IMR-90 (cell line): ENCODE measurements at regions not wholly inside any gene's neighbourhood (a gene's known extent, or its start where the extent isn't known, plus 50 kb on each side); places are given as distances from the start of the nearest gene placed in this dataset.

Experiments used
- ATAC-seq: fragments of 200-7000 bp; cut with Tn5 transposase; 2 replicates; pipeline ENCODE4 v1.9.1; 2020; ENCODE audit warnings: low read depth, mild to moderate bottlenecking, moderate library complexity
- BruUV-seq: library from RNA; stranded (reverse); fragments of 400-500 nt; replicated peaks from 2 replicates; lab custom pipeline; 2021; lab: Mats Ljungman, UMichigan
- CTCF ChIA-PET: fragments of 300-600 bp; formaldehyde crosslinking; extraction: SDS; loops from one replicate; lab custom pipeline; 2021; ENCODE audit warnings: antibody characterized with exemption; lab: Yijun Ruan, JAX
- POLR2A ChIA-PET: fragments of 300-600 bp; sonication (Branson Sonifier 250); formaldehyde crosslinking; loops from one replicate; lab custom pipeline; 2022; ENCODE audit warnings: antibody characterized with exemption; ENCODE audit not compliant: unreplicated experiment; lab: Charles Lee
- DNase-seq: peaks from one replicate; pipeline ENCODE4 v3.0.0; 2013
- H2AFZ ChIP-seq: replicated peaks from 2 replicates; pipeline ENCODE3; 2013; ENCODE audit warnings: low read length, mild to moderate bottlenecking; ENCODE audit not compliant: poor library complexity
- H2AK5ac ChIP-seq: 2 replicates; pipeline ENCODE4 v1.6.1; 2013; ENCODE audit warnings: low read depth, low read length, inconsistent platforms
- H2AK9ac ChIP-seq: replicated peaks from 2 replicates; pipeline ENCODE3; 2013; ENCODE audit warnings: mild to moderate bottlenecking, low read depth, low read length, moderate library complexity; ENCODE audit not compliant: poor library complexity
- H2BK120ac ChIP-seq: 2 replicates; pipeline ENCODE4 v1.6.1; 2013; ENCODE audit warnings: low read depth, low read length, inconsistent platforms
- H2BK15ac ChIP-seq: 3 replicates; pipeline ENCODE4 v1.6.1; 2013; ENCODE audit warnings: low read depth, low read length, inconsistent platforms
- H2BK20ac ChIP-seq: 2 replicates; pipeline ENCODE4 v1.6.1; 2013; ENCODE audit warnings: low read depth, mild to moderate bottlenecking, inconsistent platforms, low read length, moderate library complexity
- H2BK5ac ChIP-seq: 2 replicates; pipeline ENCODE4 v1.6.1; 2013; ENCODE audit warnings: mild to moderate bottlenecking, low read depth, low read length, inconsistent platforms; ENCODE audit not compliant: poor library complexity, severe bottlenecking
- H3K14ac ChIP-seq: replicated peaks from 2 replicates; pipeline ENCODE4 v1.6.1; 2013; ENCODE audit warnings: low read depth, low read length, inconsistent platforms
- H3K18ac ChIP-seq: 2 replicates; pipeline ENCODE4 v1.6.1; 2013; ENCODE audit warnings: low read depth, low read length, control low read depth
- H3K23ac ChIP-seq: 2 replicates; pipeline ENCODE4 v1.6.1; 2013; ENCODE audit warnings: low read depth, low read length, inconsistent platforms
- H3K27ac ChIP-seq: 2 replicates; pipeline ENCODE4 v1.5.1; 2013; ENCODE audit warnings: mild to moderate bottlenecking, control low read depth, low read length; ENCODE audit not compliant: insufficient read depth
- H3K27me3 ChIP-seq: 2 replicates; pipeline ENCODE4 v1.6.1; 2013; ENCODE audit warnings: low read length; ENCODE audit not compliant: control insufficient read depth, insufficient read depth
- H3K36me3 ChIP-seq: 2 replicates; pipeline ENCODE4 v1.6.1; 2013; ENCODE audit warnings: low read length, mixed read lengths; ENCODE audit not compliant: control insufficient read depth, insufficient read depth
- H3K4ac ChIP-seq: 2 replicates; pipeline ENCODE4 v1.6.1; 2013; ENCODE audit warnings: low read depth, low read length, inconsistent platforms
- H3K4me1 ChIP-seq: 2 replicates; pipeline ENCODE4 v1.6.1; 2013; ENCODE audit warnings: low read length, mixed read lengths; ENCODE audit not compliant: control insufficient read depth, insufficient read depth
- H3K4me2 ChIP-seq: 2 replicates; pipeline ENCODE4 v1.6.1; 2013; ENCODE audit warnings: low read depth, mild to moderate bottlenecking, control low read depth, low read length, moderate library complexity
- H3K4me3 ChIP-seq: 2 replicates; pipeline ENCODE4 v1.5.1; 2013; ENCODE audit warnings: low read depth, mild to moderate bottlenecking, control low read depth, low read length, moderate library complexity; ENCODE audit not compliant: insufficient read depth
- H3K56ac ChIP-seq: 2 replicates; pipeline ENCODE4 v1.6.1; 2013; ENCODE audit warnings: low read length, inconsistent platforms; ENCODE audit not compliant: insufficient read depth; ENCODE audit errors: extremely low read depth
- H3K79me1 ChIP-seq, 2 experiments: 2 replicates each; pipeline ENCODE4 v1.6.1; 2013; ENCODE audit warnings: low read length in 2 of 2, inconsistent platforms in 1 of 2, low read depth in 1 of 2
- H3K9ac ChIP-seq: 2 replicates; pipeline ENCODE4 v1.6.1; 2013; ENCODE audit warnings: low read depth, low read length, control low read depth
- H3K9me1 ChIP-seq: 2 replicates; pipeline ENCODE4 v1.6.1; 2013; ENCODE audit warnings: low read length, inconsistent platforms; ENCODE audit not compliant: insufficient read depth
- H3K9me3 ChIP-seq: 2 replicates; pipeline ENCODE4 v1.6.1; 2013; ENCODE audit warnings: low read length; ENCODE audit not compliant: control insufficient read depth, insufficient read depth
- H4K20me1 ChIP-seq: 2 replicates; pipeline ENCODE4 v1.6.1; 2013; ENCODE audit warnings: low read length, inconsistent platforms; ENCODE audit not compliant: insufficient read depth
- H4K5ac ChIP-seq: 2 replicates; pipeline ENCODE4 v1.6.1; 2013; ENCODE audit warnings: mild to moderate bottlenecking, low read depth, low read length, control low read depth
- H4K8ac ChIP-seq, 2 experiments: 2 replicates each; pipeline ENCODE4 v1.6.1; 2013; ENCODE audit warnings: low read depth in 2 of 2, low read length in 2 of 2, control low read depth in 1 of 2, inconsistent platforms in 1 of 2
- H4K91ac ChIP-seq: 2 replicates; pipeline ENCODE4 v1.6.1; 2013; ENCODE audit warnings: low read depth, low read length, inconsistent platforms; ENCODE audit not compliant: insufficient read depth
- BHLHE40 ChIP-seq: fragments of 150-350 bp; IDR thresholded peaks from 2 replicates; pipeline ENCODE4 v1.6.1; 2016; ENCODE audit warnings: mild to moderate bottlenecking, low read depth, low read length
- CEBPB ChIP-seq: IDR thresholded peaks from 2 replicates; pipeline ENCODE4 v1.6.1; 2012; ENCODE audit warnings: low read depth, low read length, improper control_type of control experiment
- CHD1 ChIP-seq: IDR thresholded peaks from 2 replicates; pipeline ENCODE4 v1.6.1; 2012; ENCODE audit warnings: low read depth, low read length, improper control_type of control experiment
- ELK1 ChIP-seq: fragments of 150-350 bp; IDR thresholded peaks from 2 replicates; pipeline ENCODE4 v1.6.1; 2016; ENCODE audit warnings: low read depth, mild to moderate bottlenecking, low read length, moderate library complexity, borderline replicate concordance
- FOS ChIP-seq: fragments of 150-350 bp; IDR thresholded peaks from 2 replicates; pipeline ENCODE4 v1.6.1; 2016; ENCODE audit warnings: low read depth, low read length
- MAFK ChIP-seq: IDR thresholded peaks from 2 replicates; pipeline ENCODE4 v1.6.1; 2012; ENCODE audit warnings: low read depth, low read length, improper control_type of control experiment
- MAZ ChIP-seq: IDR thresholded peaks from 2 replicates; pipeline ENCODE4 v1.6.1; 2012; ENCODE audit warnings: low read depth, mild to moderate bottlenecking, low read length, improper control_type of control experiment, moderate library complexity, borderline replicate concordance
- MXI1 ChIP-seq: IDR thresholded peaks from 2 replicates; pipeline ENCODE4 v1.6.1; 2012; ENCODE audit warnings: low read depth, mild to moderate bottlenecking, low read length, moderate library complexity, borderline replicate concordance
- NFE2L2 ChIP-seq: fragments of 150-350 bp; IDR thresholded peaks from 2 replicates; pipeline ENCODE4 v1.6.1; 2016; ENCODE audit warnings: low read depth, mild to moderate bottlenecking, low read length
- POLR2A ChIP-seq: IDR thresholded peaks from 2 replicates; pipeline ENCODE4 v1.6.1; 2012; ENCODE audit warnings: mild to moderate bottlenecking, low read depth, low read length
- RAD21 ChIP-seq: IDR thresholded peaks from 2 replicates; pipeline ENCODE4 v1.6.1; 2012; ENCODE audit warnings: low read length, improper control_type of control experiment
- RCOR1 ChIP-seq: IDR thresholded peaks from 2 replicates; pipeline ENCODE4 v1.6.1; 2012; ENCODE audit warnings: mild to moderate bottlenecking, low read length, improper control_type of control experiment; ENCODE audit not compliant: insufficient replicate concordance
- RFX5 ChIP-seq: IDR thresholded peaks from 2 replicates; pipeline ENCODE4 v1.8.0; 2012; ENCODE audit warnings: low read depth, mild to moderate bottlenecking, low read length, moderate library complexity
- SMC3 ChIP-seq: fragments of 150-350 bp; IDR thresholded peaks from 2 replicates; pipeline ENCODE4 v1.6.1; 2016; ENCODE audit warnings: low read depth, mild to moderate bottlenecking, antibody characterized with exemption, low read length, moderate library complexity
- USF2 ChIP-seq: fragments of 150-350 bp; IDR thresholded peaks from 2 replicates; pipeline ENCODE4 v1.6.1; 2017; ENCODE audit warnings: mild to moderate bottlenecking, antibody characterized with exemption, low read length, low read depth
- WGBS, 2 experiments: methylation state at CpG; one replicate each; pipeline versions ENCODE4 v1.1.5 to v1.1.7; 2013; ENCODE audit warnings: missing lambda C conversion rate in 2 of 2; ENCODE audit not compliant: insufficient read length in 1 of 2; ENCODE audit errors: extremely low coverage in 2 of 2; 5-methylcytosine and 5-hydroxymethylcytosine counted together
- dilution Hi-C: fragments of 300-500 bp; cut with HindIII; formaldehyde crosslinking; loops from one replicate; pipeline ENCODE4 v1.14.3; 2018; ENCODE audit warnings: low sequenced_read_pairs; ENCODE audit not compliant: unreplicated experiment
- in situ Hi-C: fragments of 300-500 bp; cut with MboI; formaldehyde crosslinking; loops from 3 replicates; pipeline ENCODE4 v1.14.3; 2019; ENCODE audit warnings: low sequenced_read_pairs, inconsistent platforms, mixed read lengths
- intact Hi-C: fragments of 100-400 bp; cut with micrococcal nuclease; formaldehyde crosslinking; loops from 2 replicates; pipeline ENCODE4 v1.10.0; 2022
- TF ChIP-seq, protein P1 (sequence below): conservative IDR thresholded peaks from 2 replicates; pipeline ENCODE4 v1.5.1; 2012; ENCODE audit warnings: mild to moderate bottlenecking, low read depth, low read length, improper control_type of control experiment

DNA sequence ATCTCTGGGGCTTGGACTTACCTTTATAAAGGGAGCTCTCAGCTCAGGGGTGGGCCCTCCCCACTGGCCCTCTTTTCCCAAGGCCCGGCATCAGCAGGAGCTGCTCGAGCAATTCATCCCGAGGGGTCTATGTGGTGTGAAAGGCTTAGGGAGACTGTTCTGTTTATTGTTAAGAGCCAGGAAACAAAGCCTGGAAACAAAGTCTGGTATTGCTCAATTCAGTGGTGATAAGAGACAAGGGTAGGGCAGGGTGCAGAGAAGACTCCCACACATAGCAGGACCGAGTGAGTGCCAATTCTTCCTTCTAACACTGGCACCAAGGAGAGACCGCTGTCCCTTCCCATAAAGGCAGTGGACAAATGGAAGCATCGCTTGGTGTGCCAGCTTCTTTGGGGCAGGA lies 750.7 kb downstream of the KCNJ18 start:
- no peak overlapping the region for H3K56ac ChIP-seq
- H2BK20ac ChIP-seq, result no peak overlapping the region
- no peak overlapping the region for H3K27ac ChIP-seq
- intact Hi-C loops, result no loop called here
- H3K27me3 ChIP-seq, result no peaks in the 10 kb centered on the region
- H3K14ac ChIP-seq, result no peak overlapping the region
- no peak overlapping the region for H4K5ac ChIP-seq
- WGBS, 2 experiments, result no CpG with 5 or more reads among the region's 6 CpGs
- H3K4me1 ChIP-seq, result no peaks in the 10 kb centered on the region
- H3K4me3 ChIP-seq, result no peak overlapping the region
- dilution Hi-C loops, result no loop called here
- H3K9ac ChIP-seq, result no peak overlapping the region
- H2BK5ac ChIP-seq, result no peak overlapping the region
- BruUV-seq, result no TSS peak
- TF ChIP-seq USF2 (no peak), POLR2A (no peak), BHLHE40 (no peak), NFE2L2 (no peak), ELK1 (no peak), MXI1 (no peak), RFX5 (no peak), RAD21 (no peak), CEBPB (no peak), SMC3 (no peak), RCOR1 (no peak), MAZ (no peak), FOS (no peak), CHD1 (no peak), MAFK (no peak)
- TF ChIP-seq, protein P1, sequence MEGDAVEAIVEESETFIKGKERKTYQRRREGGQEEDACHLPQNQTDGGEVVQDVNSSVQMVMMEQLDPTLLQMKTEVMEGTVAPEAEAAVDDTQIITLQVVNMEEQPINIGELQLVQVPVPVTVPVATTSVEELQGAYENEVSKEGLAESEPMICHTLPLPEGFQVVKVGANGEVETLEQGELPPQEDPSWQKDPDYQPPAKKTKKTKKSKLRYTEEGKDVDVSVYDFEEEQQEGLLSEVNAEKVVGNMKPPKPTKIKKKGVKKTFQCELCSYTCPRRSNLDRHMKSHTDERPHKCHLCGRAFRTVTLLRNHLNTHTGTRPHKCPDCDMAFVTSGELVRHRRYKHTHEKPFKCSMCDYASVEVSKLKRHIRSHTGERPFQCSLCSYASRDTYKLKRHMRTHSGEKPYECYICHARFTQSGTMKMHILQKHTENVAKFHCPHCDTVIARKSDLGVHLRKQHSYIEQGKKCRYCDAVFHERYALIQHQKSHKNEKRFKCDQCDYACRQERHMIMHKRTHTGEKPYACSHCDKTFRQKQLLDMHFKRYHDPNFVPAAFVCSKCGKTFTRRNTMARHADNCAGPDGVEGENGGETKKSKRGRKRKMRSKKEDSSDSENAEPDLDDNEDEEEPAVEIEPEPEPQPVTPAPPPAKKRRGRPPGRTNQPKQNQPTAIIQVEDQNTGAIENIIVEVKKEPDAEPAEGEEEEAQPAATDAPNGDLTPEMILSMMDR, result no peak
- POLR2A ChIA-PET, result no interaction called here
- no peak overlapping the region for H3K4ac ChIP-seq
- in situ Hi-C loops, result no loop called here
- no peak overlapping the region for H2BK120ac ChIP-seq
- peaks cover 16% of the 10 kb centered on the region for H3K9me3 ChIP-seq
- no peaks in the 10 kb centered on the region for H3K9me1 ChIP-seq
- no peak overlapping the region for H2AK5ac ChIP-seq
- no peaks in the 10 kb centered on the region for H3K79me1 ChIP-seq
- H2BK15ac ChIP-seq, result no peak overlapping the region
- DNase-seq, result no peak
- no peak overlapping the region for H3K4me2 ChIP-seq
- no peak overlapping the region for H4K8ac ChIP-seq
- no peaks in the 10 kb centered on the region for H4K20me1 ChIP-seq
- no peak overlapping the region for H2AK9ac ChIP-seq
- no peak overlapping the region for H3K23ac ChIP-seq
- no peak overlapping the region for H4K91ac ChIP-seq
- CTCF ChIA-PET, result no interaction called here
- H2AFZ ChIP-seq, result no peak overlapping the region
- H3K18ac ChIP-seq, result no peak overlapping the region
- ATAC-seq, result no peak
- H3K36me3 ChIP-seq, result no peaks in the 10 kb centered on the region
